ENCODE measurements at regions not wholly inside any gene's neighbourhood (a gene's known extent, or its start where the extent isn't known, plus 50 kb on each side); places are given as distances from the start of the nearest gene placed in this dataset.

- TF ChIP-seq ZFP3 (CRISPR knock-in tag; IDR thresholded peaks at IDR 0.05) = no peak
- TF ChIP-seq GLIS3 (CRISPR knock-in tag; IDR thresholded peaks at IDR 0.05) = no peak
- TF ChIP-seq ZC3H10 (CRISPR knock-in tag; IDR thresholded peaks at IDR 0.05) = no peak
- no peak for TF ChIP-seq ZNF565 (CRISPR knock-in tag; conservative IDR thresholded peaks at IDR 0.05; ENCODE audit: low read depth)
Measured at GRCh38 chr3:22994781-22995180, 208.3 kb upstream of the UBE2E2 start.

Data from SK-N-SH treated with all-trans-retinoic acid at 6 μM for 48 hours (cell line).